Activated CD8-positive, alpha-beta T cell treated with anti-CD3 and anti-CD28 coated beads for 36 hours (primary cell): ENCODE measurements at regions not wholly inside any gene's neighbourhood (a gene's known extent, or its start where the extent isn't known, plus 50 kb on each side); places are given as distances from the start of the nearest gene placed in this dataset.

Experiments used
- ATAC-seq: fragments of 200-7000 bp; cut with Tn5 transposase; one replicate; pipeline ENCODE4 v1.10.0; 2021; ENCODE audit warnings: mild to moderate bottlenecking, moderate library complexity
- CTCF ChIA-PET: fragments of 350-600 bp; sonication (Branson Sonifier 250); formaldehyde crosslinking; loops from one replicate; lab custom pipeline; 2021; ENCODE audit warnings: antibody characterized with exemption; lab: Charles Lee
- POLR2A ChIA-PET: fragments of 350-600 bp; sonication (Branson Sonifier 250); formaldehyde crosslinking; loops from one replicate; lab custom pipeline; 2021; ENCODE audit warnings: antibody characterized with exemption; lab: Charles Lee
- DNase-seq: peaks from one replicate; pipeline ENCODE4 v3.0.0-alpha.2; 2020
- H3K27ac Mint-ChIP-seq: one replicate; pipeline ENCODE4 v1.8.0; 2021; ENCODE audit warnings: mild to moderate bottlenecking, mixed read lengths
- H3K27me3 Mint-ChIP-seq: one replicate; pipeline ENCODE4 v1.8.0; 2021; ENCODE audit warnings: mixed read lengths
- H3K36me3 Mint-ChIP-seq: one replicate; pipeline ENCODE4 v1.8.0; 2021; ENCODE audit warnings: low read depth, mixed read lengths
- H3K4me1 Mint-ChIP-seq: one replicate; pipeline ENCODE4 v1.8.0; 2021; ENCODE audit warnings: low read depth, mixed read lengths
- H3K4me3 Mint-ChIP-seq: one replicate; pipeline ENCODE4 v1.8.0; 2021; ENCODE audit warnings: mild to moderate bottlenecking, moderate library complexity, mixed read lengths
- H3K9me3 Mint-ChIP-seq: one replicate; pipeline ENCODE4 v1.8.0; 2021; ENCODE audit warnings: mixed read lengths
- CTCF ChIP-seq: fragments of 200-600 bp; IDR thresholded peaks from one replicate; pipeline ENCODE4 v1.8.0; 2022; ENCODE audit warnings: antibody characterized with exemption, mild to moderate bottlenecking
- intact Hi-C: fragments of 100-400 bp; cut with micrococcal nuclease; formaldehyde crosslinking; loops from one replicate; pipeline ENCODE4 v1.10.0; 2022

DNA sequence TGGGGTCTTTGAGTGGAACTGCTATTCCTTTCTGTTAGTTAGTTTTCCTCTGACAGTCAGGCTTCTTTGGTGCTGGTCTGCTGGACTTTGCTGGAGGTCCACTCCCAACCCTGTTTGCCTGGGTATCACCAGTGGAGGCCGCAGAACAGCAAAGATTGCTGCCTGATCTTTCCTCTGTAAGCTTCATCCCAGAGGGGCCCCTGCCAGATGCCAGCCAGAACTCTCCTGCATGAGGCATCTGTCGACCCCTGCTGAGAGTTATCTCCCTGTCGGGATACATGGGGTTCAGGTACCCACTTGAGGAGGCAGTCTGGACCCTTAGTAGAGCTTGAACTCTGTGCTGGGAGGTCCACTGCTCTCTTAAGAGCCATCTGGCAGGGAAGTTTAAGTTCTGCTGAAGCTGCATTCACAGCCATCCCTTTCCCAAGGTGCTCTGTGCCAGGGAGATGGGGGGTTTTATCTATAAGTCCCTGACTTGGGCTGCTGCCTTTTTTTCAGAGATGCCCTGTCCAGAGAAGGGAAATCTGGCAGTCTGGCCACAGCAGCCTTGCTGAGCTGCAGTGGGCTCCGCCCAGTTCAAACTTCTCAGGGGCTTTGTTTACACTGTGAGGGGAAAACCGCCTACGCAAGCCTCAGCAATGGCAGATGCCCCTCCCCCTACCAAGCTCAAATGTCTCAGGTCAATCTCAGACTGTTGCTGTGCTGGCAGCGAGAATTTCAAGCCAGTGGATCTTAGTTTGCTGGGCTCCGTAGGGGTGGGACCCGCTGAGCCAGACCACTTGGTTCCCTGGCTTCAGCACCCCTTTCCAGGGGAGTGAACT lies 89.7 kb upstream of the CDK6 start:
- peak; percentile 2 for DNase-seq
- H3K4me1 Mint-ChIP-seq, result no peaks in the 10 kb centered on the region
- no peak overlapping the region for H3K4me3 Mint-ChIP-seq
- no peak for ATAC-seq
- POLR2A ChIA-PET, result no interaction called here
- no peak overlapping the region for H3K27ac Mint-ChIP-seq
- TF ChIP-seq CTCF, result no peak
- no peaks in the 10 kb centered on the region for H3K36me3 Mint-ChIP-seq
- CTCF ChIA-PET, result no interaction called here
- H3K27me3 Mint-ChIP-seq, result peaks cover 2% of the 10 kb centered on the region
- H3K9me3 Mint-ChIP-seq, result peaks cover 3% of the 10 kb centered on the region
- intact Hi-C loops, result no loop called here

GRCh38 chr7:92924800-92925199 lies 88.4 kb upstream of the CDK6 start:
- intact Hi-C loops, result no loop called here
- DNase-seq, result no peak
- CTCF ChIA-PET, result no interaction called here

DNA sequence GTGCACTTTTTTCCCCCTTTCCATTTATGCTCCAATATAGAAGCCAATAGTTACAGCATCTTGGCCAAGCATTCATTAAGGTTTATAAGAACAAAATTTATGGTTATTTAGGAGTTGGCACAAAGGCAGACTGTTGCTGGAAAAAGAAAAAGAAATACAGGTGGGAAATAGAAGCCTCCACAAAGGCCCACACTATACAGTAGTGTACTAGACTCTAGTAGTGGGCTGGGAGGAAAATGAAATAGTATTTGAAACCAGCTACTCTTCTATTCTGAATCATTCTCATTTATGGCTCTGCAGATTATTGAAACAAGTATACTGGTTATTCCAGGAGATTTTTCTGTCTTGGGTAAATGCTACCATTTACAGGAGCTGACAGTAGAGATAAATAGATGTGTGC lies 80.9 kb upstream of the CDK6 start:
- CTCF ChIA-PET, result no interaction called here
- DNase-seq, result no peak

More at GRCh38 chr7:92924800-92925199, 88.4 kb upstream of the CDK6 start:
- Mint-ChIP-seq H3K27ac (no peak overlapping the region), H3K36me3 (no peaks in the 10 kb centered on the region), H3K27me3 (peaks cover 2% of the 10 kb centered on the region), H3K4me1 (no peaks in the 10 kb centered on the region), H3K4me3 (no peak overlapping the region), H3K9me3 (peaks cover 8% of the 10 kb centered on the region)
- no peak for ATAC-seq
- TF ChIP-seq CTCF, result no peak
- POLR2A ChIA-PET, result no interaction called here

GRCh38 chr7:92916770-92917224 lies 80.4 kb upstream of the CDK6 start:
- ATAC-seq (no peak), DNase-seq (no peak)
- Mint-ChIP-seq H3K36me3 (no peaks in the 10 kb centered on the region), H3K4me1 (no peaks in the 10 kb centered on the region), H3K4me3 (no peak overlapping the region), H3K27ac (no peak overlapping the region), H3K27me3 (peaks cover under 1% of the 10 kb centered on the region), H3K9me3 (peaks cover 5% of the 10 kb centered on the region)
- intact Hi-C loops, result no loop called here
- CTCF ChIA-PET, result no interaction called here
- TF ChIP-seq CTCF, result no peak
- POLR2A ChIA-PET, result interaction anchor here (1.5 kb wide), 1 partner anchor 12 kb away, joined by 3 read pairs; no protein-coding TSS in a partner anchor

More for the DNA sequence above, 80.9 kb upstream of the CDK6 start:
- no peak for ATAC-seq
- no peaks in the 10 kb centered on the region for H3K4me1 Mint-ChIP-seq
- no peak for TF ChIP-seq CTCF
- no peak overlapping the region for H3K27ac Mint-ChIP-seq
- peaks cover 2% of the 10 kb centered on the region for H3K27me3 Mint-ChIP-seq
- intact Hi-C loops, result no loop called here
- H3K36me3 Mint-ChIP-seq, result no peaks in the 10 kb centered on the region
- POLR2A ChIA-PET, result no interaction called here
- peaks cover 5% of the 10 kb centered on the region for H3K9me3 Mint-ChIP-seq
- no peak overlapping the region for H3K4me3 Mint-ChIP-seq

- no peak for TF ChIP-seq CTCF
- no peak overlapping the region for H3K4me3 Mint-ChIP-seq
- no peaks in the 10 kb centered on the region for H3K36me3 Mint-ChIP-seq
- no peak for DNase-seq
- ChIA-PET POLR2A (interaction anchor here (1.5 kb wide), 1 partner anchor 10 kb away, joined by 3 read pairs; no protein-coding TSS in a partner anchor), CTCF (no interaction called here)
- intact Hi-C loops, result no loop called here
- H3K9me3 Mint-ChIP-seq, result peaks cover 3% of the 10 kb centered on the region
- no peak for ATAC-seq
- no peak overlapping the region for H3K27ac Mint-ChIP-seq
- no peaks in the 10 kb centered on the region for H3K27me3 Mint-ChIP-seq
- no peaks in the 10 kb centered on the region for H3K4me1 Mint-ChIP-seq
Observed at GRCh38 chr7:92915348-92915747, 79.0 kb upstream of the CDK6 start.
